ENCODE measurements at regions not wholly inside any gene's neighbourhood (a gene's known extent, or its start where the extent isn't known, plus 50 kb on each side); places are given as distances from the start of the nearest gene placed in this dataset.

GRCh38 chr2:187815113-187815512 is 260.9 kb upstream of the TFPI start:
- TF ChIP-seq, protein P1, sequence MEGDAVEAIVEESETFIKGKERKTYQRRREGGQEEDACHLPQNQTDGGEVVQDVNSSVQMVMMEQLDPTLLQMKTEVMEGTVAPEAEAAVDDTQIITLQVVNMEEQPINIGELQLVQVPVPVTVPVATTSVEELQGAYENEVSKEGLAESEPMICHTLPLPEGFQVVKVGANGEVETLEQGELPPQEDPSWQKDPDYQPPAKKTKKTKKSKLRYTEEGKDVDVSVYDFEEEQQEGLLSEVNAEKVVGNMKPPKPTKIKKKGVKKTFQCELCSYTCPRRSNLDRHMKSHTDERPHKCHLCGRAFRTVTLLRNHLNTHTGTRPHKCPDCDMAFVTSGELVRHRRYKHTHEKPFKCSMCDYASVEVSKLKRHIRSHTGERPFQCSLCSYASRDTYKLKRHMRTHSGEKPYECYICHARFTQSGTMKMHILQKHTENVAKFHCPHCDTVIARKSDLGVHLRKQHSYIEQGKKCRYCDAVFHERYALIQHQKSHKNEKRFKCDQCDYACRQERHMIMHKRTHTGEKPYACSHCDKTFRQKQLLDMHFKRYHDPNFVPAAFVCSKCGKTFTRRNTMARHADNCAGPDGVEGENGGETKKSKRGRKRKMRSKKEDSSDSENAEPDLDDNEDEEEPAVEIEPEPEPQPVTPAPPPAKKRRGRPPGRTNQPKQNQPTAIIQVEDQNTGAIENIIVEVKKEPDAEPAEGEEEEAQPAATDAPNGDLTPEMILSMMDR (IDR thresholded peaks at IDR 0.05): no peak
- no peak for TF ChIP-seq POLR2A (IDR thresholded peaks at IDR 0.05)

Data from body of pancreas (tissue), 4 donors.